Adrenal gland (tissue), 9 donors: ENCODE measurements at regions not wholly inside any gene's neighbourhood (a gene's known extent, or its start where the extent isn't known, plus 50 kb on each side); places are given as distances from the start of the nearest gene placed in this dataset.

ENCODE experiments used
- DNase-seq, 7 donors: peaks; one replicate each; pipeline ENCODE4 v3.0.0-alpha.2; 2019 to 2020
- H3K27ac ChIP-seq, 5 donors: fragments of 200-600 bp; sonication (generic) in 4 of 5; 1 replicate in 3 of 5; 2 replicates in 2 of 5; pipeline versions ENCODE4 v1.5.1 to v1.8.0; 2016 to 2020; ENCODE audit warnings: mild to moderate bottlenecking in 1 of 5
- H3K27me3 ChIP-seq: fragments of 200-600 bp; 2 replicates; pipeline ENCODE4 v1.8.0; 2021
- H3K36me3 ChIP-seq, 2 donors: fragments of 200-600 bp; replicated peaks in 1 of 2; 1 replicate in 1 of 2; 2 replicates in 1 of 2; pipeline versions ENCODE4 v1.5.1 to v1.8.0; 2018 to 2022
- H3K4me1 ChIP-seq, 2 donors: fragments of 200-600 bp; replicated peaks in 1 of 2; 1 replicate in 1 of 2; 2 replicates in 1 of 2; pipeline versions ENCODE4 v1.5.1 to v1.8.0; 2018 to 2021
- H3K4me3 ChIP-seq, 4 donors: fragments of 200-600 bp; sonication (generic) in 3 of 4; one replicate each; pipeline ENCODE4 v1.5.1; 2016 to 2018
- H3K9me3 ChIP-seq, 3 donors: fragments of 200-600 bp; sonication (generic) in 1 of 3; replicated peaks in 1 of 3; 1 replicate in 2 of 3; 2 replicates in 1 of 3; pipeline versions ENCODE4 v1.5.1 to v1.8.0; 2016 to 2021
- CTCF ChIP-seq, 6 experiments: fragments of 450-650 bp in 4 of 6; fragments of 200-600 bp in 2 of 6; sonication (generic) in 1 of 6; IDR thresholded peaks; 1 replicate in 5 of 6; 2 replicates in 1 of 6; pipeline versions ENCODE4 v1.5.1 to v1.8.0; 2016 to 2021; ENCODE audit warnings: antibody characterized with exemption in 6 of 6, mild to moderate bottlenecking in 2 of 6, moderate library complexity in 1 of 6
- POLR2A ChIP-seq, 2 donors: fragments of 450-650 bp; IDR thresholded peaks; one replicate each; pipeline ENCODE4 v1.6.1; 2017; ENCODE audit warnings: antibody characterized with exemption in 2 of 2, mild to moderate bottlenecking in 2 of 2, moderate library complexity in 1 of 2
- WGBS, 4 donors: extraction: QIAGEN DNeasy Blood & Tissue Kit in 2 of 4; methylation state at CpG; one replicate each; pipeline versions ENCODE4 v1.1.5 to v1.1.7; 2013 to 2017; 5-methylcytosine and 5-hydroxymethylcytosine counted together
- intact Hi-C, 2 donors: fragments of 100-400 bp; cut with DNase I; formaldehyde crosslinking; loops; one replicate each; pipeline versions ENCODE4 v1.14.1 to v1.15.0; 2022 to 2023
- donor health status: healthy with polysubstance abuse.
- donor health status: Bipolar disorder and iron deficiency.
- donor health status: DM: yes; HTN: yes; CAD: no.
- donor health status: DM: no; HTN: no; CAD: no.
- donor health status: DM: no; HTN: no; CAD: no.

GRCh38 chr2:129905664-129906081 lies 73.8 kb upstream of the RAB6C start:
- no peaks in the 10 kb centered on the region for H3K27me3 ChIP-seq
- intact Hi-C loops, result no loop called here
- H3K4me1 ChIP-seq, result no peaks in the 10 kb centered on the region
- H3K36me3 ChIP-seq, result no peaks in the 10 kb centered on the region
- TF ChIP-seq CTCF (IDR thresholded peaks at IDR 0.05) (no peak), POLR2A (IDR thresholded peaks at IDR 0.05) (no peak)
- peak in 2 of 7 donors; percentile 3 to 23 for DNase-seq
- H3K9me3 ChIP-seq, result no peaks in the 10 kb centered on the region
- H3K4me3 ChIP-seq, result no peak overlapping the region
- no peak overlapping the region for H3K27ac ChIP-seq
- WGBS, 4 donors, result 80 to 100% (median 90%) methylated on average over 1 to 2 of the region's 2 CpGs

DNA sequence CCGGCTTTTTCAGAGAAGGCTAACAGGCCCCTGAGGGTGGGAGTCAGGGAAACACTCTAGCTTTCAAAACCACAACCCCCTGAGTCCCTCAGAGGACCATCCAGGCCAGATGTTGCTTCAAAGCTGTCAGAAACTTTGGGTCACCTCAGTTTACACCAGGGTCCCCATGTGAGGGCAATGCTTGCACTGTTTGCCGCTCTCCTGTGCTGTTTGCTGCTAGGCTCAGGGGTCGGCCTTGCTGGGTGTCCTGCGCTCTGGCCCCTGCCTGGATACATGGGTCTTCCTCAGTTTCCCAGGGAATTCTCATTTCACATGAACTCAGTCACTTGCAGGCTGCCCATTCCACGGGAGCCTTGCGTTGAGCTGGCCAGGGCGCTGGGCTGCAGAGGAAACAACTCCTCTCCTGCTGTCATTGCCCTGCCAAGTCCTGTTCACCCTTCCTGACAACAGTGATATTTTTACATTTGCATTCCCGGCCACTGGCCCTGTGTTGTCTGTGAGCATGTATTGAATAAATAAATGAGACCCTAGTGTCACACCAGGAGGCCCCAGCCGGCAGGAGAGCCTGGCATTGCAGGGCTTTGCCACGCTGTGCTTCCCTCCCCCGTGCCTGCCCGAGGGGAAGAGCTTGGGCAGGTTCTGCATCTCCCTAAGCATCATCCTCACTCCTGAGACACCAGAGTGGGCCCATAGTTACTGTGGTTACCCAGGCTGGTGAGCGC lies 73.2 kb upstream of the RAB6C start:
- no peak overlapping the region for H3K4me3 ChIP-seq
- H3K9me3 ChIP-seq, result no peaks in the 10 kb centered on the region
- no peaks in the 10 kb centered on the region for H3K27me3 ChIP-seq
- WGBS, 4 donors, result 71 to 75% (median 73%) methylated on average over 13 of the region's 13 CpGs
- H3K36me3 ChIP-seq, result no peaks in the 10 kb centered on the region
- intact Hi-C loops, result no loop called here
- DNase-seq, result peak in 2 of 7 donors; percentile 8 to 29
- no peak overlapping the region for H3K27ac ChIP-seq
- no peaks in the 10 kb centered on the region for H3K4me1 ChIP-seq
- TF ChIP-seq POLR2A (IDR thresholded peaks at IDR 0.05) (no peak), CTCF (IDR thresholded peaks at IDR 0.05) (no peak)

DNA sequence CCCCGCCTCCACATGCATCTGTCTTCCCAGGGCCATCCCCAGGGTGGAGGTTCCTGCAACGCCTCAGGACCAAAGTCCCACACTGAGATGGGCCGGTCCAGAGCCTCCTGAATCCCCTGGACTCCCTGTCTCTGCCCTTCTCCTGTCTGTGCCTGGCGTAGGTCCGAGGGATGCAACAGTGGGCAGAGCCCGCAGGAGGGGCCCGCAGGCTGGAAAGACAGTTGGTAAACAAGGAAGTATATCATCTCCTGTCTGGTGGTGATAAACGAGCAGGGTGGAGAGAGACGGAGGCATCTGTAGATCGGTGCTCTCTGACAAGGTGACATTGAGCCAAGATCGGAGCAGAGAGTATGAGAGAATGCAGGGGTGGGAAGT lies 72.6 kb upstream of the RAB6C start:
- Histone ChIP-seq H3K36me3 (no peaks in the 10 kb centered on the region), H3K27ac (no peak overlapping the region), H3K9me3 (no peaks in the 10 kb centered on the region), H3K4me1 (no peaks in the 10 kb centered on the region), H3K4me3 (no peak overlapping the region), H3K27me3 (no peaks in the 10 kb centered on the region)
- intact Hi-C loops, result no loop called here
- WGBS, 4 donors, result 62 to 68% (median 65%) methylated on average over 11 of the region's 11 CpGs
- DNase-seq, result peak in 2 of 7 donors; percentile 10 to 28
- TF ChIP-seq CTCF (IDR thresholded peaks at IDR 0.05) (no peak), POLR2A (IDR thresholded peaks at IDR 0.05) (no peak)

- no peaks in the 10 kb centered on the region for H3K36me3 ChIP-seq
- H3K9me3 ChIP-seq, result no peaks in the 10 kb centered on the region
- no peaks in the 10 kb centered on the region for H3K27me3 ChIP-seq
- peak in 2 of 7 donors; percentile 8 to 38 for DNase-seq
- intact Hi-C loops, result no loop called here
- H3K4me1 ChIP-seq, result no peaks in the 10 kb centered on the region
- no peak overlapping the region for H3K27ac ChIP-seq
- no peak for TF ChIP-seq POLR2A (IDR thresholded peaks at IDR 0.05)
- no peak for TF ChIP-seq CTCF (IDR thresholded peaks at IDR 0.05)
- 75 to 90% (median 79%) methylated on average over 10 to 13 of the region's 13 CpGs for WGBS, 4 donors
- no peak overlapping the region for H3K4me3 ChIP-seq
Measured at GRCh38 chr2:129907256-129907998, 72.0 kb upstream of the RAB6C start.
